CD4-positive, alpha-beta T cell (primary cell): ENCODE measurements at regions not wholly inside any gene's neighbourhood (a gene's known extent, or its start where the extent isn't known, plus 50 kb on each side); places are given as distances from the start of the nearest gene placed in this dataset.

Experiments
- ATAC-seq: fragments of 200-7000 bp; cut with Tn5 transposase; one replicate; pipeline ENCODE4 v1.10.0; 2022; ENCODE audit warnings: mild to moderate bottlenecking; ENCODE audit not compliant: poor library complexity
- CTCF ChIA-PET: fragments of 350-600 bp; sonication (Branson Sonifier 250); formaldehyde crosslinking; loops from one replicate; lab custom pipeline; 2021; ENCODE audit warnings: antibody characterized with exemption, inconsistent platforms; lab: Charles Lee
- POLR2A ChIA-PET: fragments of 350-600 bp; sonication (Branson Sonifier 250); formaldehyde crosslinking; loops from one replicate; lab custom pipeline; 2021; ENCODE audit warnings: antibody characterized with exemption, inconsistent platforms; lab: Charles Lee
- DNase-seq, 14 experiments: peaks; one replicate each; pipeline ENCODE4 v3.0.0-alpha.2; 2013 to 2020; ENCODE audit warnings: mixed read lengths in 2 of 14
- H3K27ac ChIP-seq, 2 donors: one replicate each; pipeline versions ENCODE4 v1.5.1 to v1.7.0; 2013; ENCODE audit warnings: low read length in 2 of 2, low read depth in 1 of 2, mild to moderate bottlenecking in 1 of 2
- H3K27me3 ChIP-seq, 2 experiments: 1 replicate in 1 of 2; 2 replicates in 1 of 2; pipeline versions ENCODE4 v1.6.1 to v1.7.0; 2013; ENCODE audit warnings: low read length in 2 of 2, control low read depth in 1 of 2, mild to moderate bottlenecking in 1 of 2, moderate library complexity in 1 of 2; ENCODE audit not compliant: insufficient read depth in 2 of 2, control insufficient read depth in 1 of 2
- H3K36me3 ChIP-seq: one replicate; pipeline ENCODE4 v1.6.1; 2013; ENCODE audit warnings: low read length, control low read depth; ENCODE audit not compliant: insufficient read depth
- H3K4me1 ChIP-seq: one replicate; pipeline ENCODE4 v1.6.1; 2013; ENCODE audit warnings: low read length, control low read depth; ENCODE audit not compliant: insufficient read depth
- H3K4me3 ChIP-seq: one replicate; pipeline ENCODE4 v1.5.1; 2013; ENCODE audit warnings: mild to moderate bottlenecking, low read length, moderate library complexity
- H3K9me3 ChIP-seq, 2 experiments: 1 replicate in 1 of 2; 2 replicates in 1 of 2; pipeline versions ENCODE4 v1.6.1 to v1.7.0; 2013; ENCODE audit warnings: low read length in 2 of 2, mild to moderate bottlenecking in 2 of 2, control low read depth in 1 of 2, moderate library complexity in 1 of 2; ENCODE audit not compliant: control insufficient read depth in 1 of 2, insufficient read depth in 1 of 2
- H3K27ac Mint-ChIP-seq: one replicate; pipeline ENCODE4 v1.8.0; 2020; ENCODE audit warnings: mixed read lengths
- H3K27me3 Mint-ChIP-seq: one replicate; pipeline ENCODE4 v1.8.0; 2021; ENCODE audit warnings: mixed read lengths
- H3K36me3 Mint-ChIP-seq: one replicate; pipeline ENCODE4 v1.8.0; 2021; ENCODE audit warnings: low read depth, mixed read lengths
- H3K4me1 Mint-ChIP-seq: one replicate; pipeline ENCODE4 v1.8.0; 2021; ENCODE audit warnings: low read depth, mixed read lengths
- H3K4me3 Mint-ChIP-seq: one replicate; pipeline ENCODE4 v1.8.0; 2020; ENCODE audit warnings: mild to moderate bottlenecking, mixed read lengths
- H3K9me3 Mint-ChIP-seq: one replicate; pipeline ENCODE4 v1.8.0; 2020; ENCODE audit warnings: mixed read lengths
- intact Hi-C, 2 experiments: fragments of 100-400 bp; cut with DNase I in 1 of 2; cut with micrococcal nuclease in 1 of 2; formaldehyde crosslinking; loops; one replicate each; pipeline versions ENCODE4 v1.15.1 to v1.9.0; 2023 to 2025; cut with DNase I, micrococcal nuclease
- TF ChIP-seq, protein P1 (sequence below): fragments of 200-600 bp; IDR thresholded peaks from one replicate; pipeline ENCODE4 v1.8.0; 2022; ENCODE audit warnings: antibody characterized with exemption, mild to moderate bottlenecking

- ATAC-seq = no peak
- TF ChIP-seq, protein P1, sequence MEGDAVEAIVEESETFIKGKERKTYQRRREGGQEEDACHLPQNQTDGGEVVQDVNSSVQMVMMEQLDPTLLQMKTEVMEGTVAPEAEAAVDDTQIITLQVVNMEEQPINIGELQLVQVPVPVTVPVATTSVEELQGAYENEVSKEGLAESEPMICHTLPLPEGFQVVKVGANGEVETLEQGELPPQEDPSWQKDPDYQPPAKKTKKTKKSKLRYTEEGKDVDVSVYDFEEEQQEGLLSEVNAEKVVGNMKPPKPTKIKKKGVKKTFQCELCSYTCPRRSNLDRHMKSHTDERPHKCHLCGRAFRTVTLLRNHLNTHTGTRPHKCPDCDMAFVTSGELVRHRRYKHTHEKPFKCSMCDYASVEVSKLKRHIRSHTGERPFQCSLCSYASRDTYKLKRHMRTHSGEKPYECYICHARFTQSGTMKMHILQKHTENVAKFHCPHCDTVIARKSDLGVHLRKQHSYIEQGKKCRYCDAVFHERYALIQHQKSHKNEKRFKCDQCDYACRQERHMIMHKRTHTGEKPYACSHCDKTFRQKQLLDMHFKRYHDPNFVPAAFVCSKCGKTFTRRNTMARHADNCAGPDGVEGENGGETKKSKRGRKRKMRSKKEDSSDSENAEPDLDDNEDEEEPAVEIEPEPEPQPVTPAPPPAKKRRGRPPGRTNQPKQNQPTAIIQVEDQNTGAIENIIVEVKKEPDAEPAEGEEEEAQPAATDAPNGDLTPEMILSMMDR = no peak
- Histone ChIP-seq H3K9me3 (no peaks in the 10 kb centered on the region), H3K27me3 (peaks cover 0 to 2% of the 10 kb centered on the region in 2 experiments), H3K4me3 (no peak overlapping the region), H3K4me1 (no peaks in the 10 kb centered on the region), H3K36me3 (no peaks in the 10 kb centered on the region), H3K27ac (no peak overlapping the region)
- no peak for DNase-seq
- POLR2A ChIA-PET = no interaction called here
- no peak overlapping the region for H3K4me3 Mint-ChIP-seq
- H3K4me1 Mint-ChIP-seq = no peaks in the 10 kb centered on the region
- no peaks in the 10 kb centered on the region for H3K36me3 Mint-ChIP-seq
- peaks cover 4% of the 10 kb centered on the region for H3K27me3 Mint-ChIP-seq
- H3K9me3 Mint-ChIP-seq = peaks cover 8% of the 10 kb centered on the region
- H3K27ac Mint-ChIP-seq = no peak overlapping the region
- CTCF ChIA-PET = no interaction called here
- intact Hi-C loops = no loop called here
These were observed 240.0 kb downstream of the ZNF621 start for GRCh38 chr3:40764747-40765146.

- Mint-ChIP-seq H3K4me3 (no peak overlapping the region), H3K4me1 (no peaks in the 10 kb centered on the region), H3K27ac (no peak overlapping the region), H3K36me3 (no peaks in the 10 kb centered on the region), H3K9me3 (peaks cover 4% of the 10 kb centered on the region), H3K27me3 (peaks cover 4% of the 10 kb centered on the region)
- DNase-seq (no peak), ATAC-seq (no peak)
- TF ChIP-seq, protein P1 = no peak
- POLR2A ChIA-PET = no interaction called here
- CTCF ChIA-PET = no interaction called here
- H3K27ac ChIP-seq = no peak overlapping the region
- H3K4me1 ChIP-seq = no peaks in the 10 kb centered on the region
- H3K36me3 ChIP-seq = no peaks in the 10 kb centered on the region
- peaks cover 0 to 2% of the 10 kb centered on the region in 2 experiments for H3K27me3 ChIP-seq
- no peak overlapping the region for H3K4me3 ChIP-seq
- H3K9me3 ChIP-seq = no peaks in the 10 kb centered on the region
- intact Hi-C loops = no loop called here
These were observed 241.1 kb downstream of the ZNF621 start for GRCh38 chr3:40765884-40766283.

DNA sequence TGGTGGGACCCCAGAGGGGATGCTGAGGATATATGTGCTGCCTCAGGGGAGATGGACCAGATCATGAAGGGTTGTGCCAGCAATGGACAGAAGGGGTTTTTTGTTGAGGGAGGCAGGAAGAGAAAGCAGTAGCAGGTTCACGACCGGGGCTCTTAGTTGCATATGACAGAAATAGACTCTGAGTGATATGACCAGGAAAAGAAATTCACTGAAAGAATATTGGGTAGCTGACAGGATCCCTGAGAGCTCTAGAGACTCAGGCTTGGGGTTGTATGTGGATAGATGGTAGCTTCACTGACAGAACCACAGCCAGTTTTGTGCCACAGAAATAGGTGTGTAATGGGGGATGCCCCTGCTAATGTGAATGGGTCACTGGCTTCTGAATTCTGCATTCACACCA, 241.6 kb downstream of the ZNF621 start:
- H3K4me3 ChIP-seq = no peak overlapping the region
- no peaks in the 10 kb centered on the region for H3K9me3 ChIP-seq
- intact Hi-C loops = no loop called here
- TF ChIP-seq, protein P1 = no peak
- ChIA-PET POLR2A (no interaction called here), CTCF (no interaction called here)
- H3K4me1 Mint-ChIP-seq = no peaks in the 10 kb centered on the region
- H3K27me3 ChIP-seq = peaks cover 0 to 2% of the 10 kb centered on the region in 2 experiments
- no peak overlapping the region for H3K27ac Mint-ChIP-seq
- H3K4me3 Mint-ChIP-seq = no peak overlapping the region
- peaks cover 4% of the 10 kb centered on the region for H3K27me3 Mint-ChIP-seq
- no peak for ATAC-seq
- no peak overlapping the region for H3K27ac ChIP-seq
- peaks cover 4% of the 10 kb centered on the region for H3K9me3 Mint-ChIP-seq
- H3K36me3 ChIP-seq = no peaks in the 10 kb centered on the region
- no peaks in the 10 kb centered on the region for H3K4me1 ChIP-seq
- H3K36me3 Mint-ChIP-seq = no peaks in the 10 kb centered on the region
- no peak for DNase-seq
